IMR-90 (cell line): ENCODE measurements at regions not wholly inside any gene's neighbourhood (a gene's known extent, or its start where the extent isn't known, plus 50 kb on each side); places are given as distances from the start of the nearest gene placed in this dataset.

ENCODE experiments used
- ATAC-seq: fragments of 200-7000 bp; cut with Tn5 transposase; 2 replicates; pipeline ENCODE4 v1.9.1; 2020; ENCODE audit warnings: low read depth, mild to moderate bottlenecking, moderate library complexity
- BruUV-seq: library from RNA; stranded (reverse); fragments of 400-500 nt; replicated peaks from 2 replicates; lab custom pipeline; 2021; lab: Mats Ljungman, UMichigan
- CTCF ChIA-PET: fragments of 300-600 bp; formaldehyde crosslinking; extraction: SDS; loops from one replicate; lab custom pipeline; 2021; ENCODE audit warnings: antibody characterized with exemption; lab: Yijun Ruan, JAX
- POLR2A ChIA-PET: fragments of 300-600 bp; sonication (Branson Sonifier 250); formaldehyde crosslinking; loops from one replicate; lab custom pipeline; 2022; ENCODE audit warnings: antibody characterized with exemption; ENCODE audit not compliant: unreplicated experiment; lab: Charles Lee
- DNase-seq: peaks from one replicate; pipeline ENCODE4 v3.0.0; 2013
- H2AFZ ChIP-seq: replicated peaks from 2 replicates; pipeline ENCODE3; 2013; ENCODE audit warnings: low read length, mild to moderate bottlenecking; ENCODE audit not compliant: poor library complexity
- H2AK5ac ChIP-seq: 2 replicates; pipeline ENCODE4 v1.6.1; 2013; ENCODE audit warnings: low read depth, low read length, inconsistent platforms
- H2AK9ac ChIP-seq: replicated peaks from 2 replicates; pipeline ENCODE3; 2013; ENCODE audit warnings: mild to moderate bottlenecking, low read depth, low read length, moderate library complexity; ENCODE audit not compliant: poor library complexity
- H2BK120ac ChIP-seq: 2 replicates; pipeline ENCODE4 v1.6.1; 2013; ENCODE audit warnings: low read depth, low read length, inconsistent platforms
- H2BK15ac ChIP-seq: 3 replicates; pipeline ENCODE4 v1.6.1; 2013; ENCODE audit warnings: low read depth, low read length, inconsistent platforms
- H2BK20ac ChIP-seq: 2 replicates; pipeline ENCODE4 v1.6.1; 2013; ENCODE audit warnings: low read depth, mild to moderate bottlenecking, inconsistent platforms, low read length, moderate library complexity
- H2BK5ac ChIP-seq: 2 replicates; pipeline ENCODE4 v1.6.1; 2013; ENCODE audit warnings: mild to moderate bottlenecking, low read depth, low read length, inconsistent platforms; ENCODE audit not compliant: poor library complexity, severe bottlenecking
- H3K14ac ChIP-seq: replicated peaks from 2 replicates; pipeline ENCODE4 v1.6.1; 2013; ENCODE audit warnings: low read depth, low read length, inconsistent platforms
- H3K18ac ChIP-seq: 2 replicates; pipeline ENCODE4 v1.6.1; 2013; ENCODE audit warnings: low read depth, low read length, control low read depth
- H3K23ac ChIP-seq: 2 replicates; pipeline ENCODE4 v1.6.1; 2013; ENCODE audit warnings: low read depth, low read length, inconsistent platforms
- H3K27ac ChIP-seq: 2 replicates; pipeline ENCODE4 v1.5.1; 2013; ENCODE audit warnings: mild to moderate bottlenecking, control low read depth, low read length; ENCODE audit not compliant: insufficient read depth
- H3K27me3 ChIP-seq: 2 replicates; pipeline ENCODE4 v1.6.1; 2013; ENCODE audit warnings: low read length; ENCODE audit not compliant: control insufficient read depth, insufficient read depth
- H3K36me3 ChIP-seq: 2 replicates; pipeline ENCODE4 v1.6.1; 2013; ENCODE audit warnings: low read length, mixed read lengths; ENCODE audit not compliant: control insufficient read depth, insufficient read depth
- H3K4ac ChIP-seq: 2 replicates; pipeline ENCODE4 v1.6.1; 2013; ENCODE audit warnings: low read depth, low read length, inconsistent platforms
- H3K4me1 ChIP-seq: 2 replicates; pipeline ENCODE4 v1.6.1; 2013; ENCODE audit warnings: low read length, mixed read lengths; ENCODE audit not compliant: control insufficient read depth, insufficient read depth
- H3K4me2 ChIP-seq: 2 replicates; pipeline ENCODE4 v1.6.1; 2013; ENCODE audit warnings: low read depth, mild to moderate bottlenecking, control low read depth, low read length, moderate library complexity
- H3K4me3 ChIP-seq: 2 replicates; pipeline ENCODE4 v1.5.1; 2013; ENCODE audit warnings: low read depth, mild to moderate bottlenecking, control low read depth, low read length, moderate library complexity; ENCODE audit not compliant: insufficient read depth
- H3K56ac ChIP-seq: 2 replicates; pipeline ENCODE4 v1.6.1; 2013; ENCODE audit warnings: low read length, inconsistent platforms; ENCODE audit not compliant: insufficient read depth; ENCODE audit errors: extremely low read depth
- H3K79me1 ChIP-seq, 2 experiments: 2 replicates each; pipeline ENCODE4 v1.6.1; 2013; ENCODE audit warnings: low read length in 2 of 2, inconsistent platforms in 1 of 2, low read depth in 1 of 2
- H3K9ac ChIP-seq: 2 replicates; pipeline ENCODE4 v1.6.1; 2013; ENCODE audit warnings: low read depth, low read length, control low read depth
- H3K9me1 ChIP-seq: 2 replicates; pipeline ENCODE4 v1.6.1; 2013; ENCODE audit warnings: low read length, inconsistent platforms; ENCODE audit not compliant: insufficient read depth
- H3K9me3 ChIP-seq: 2 replicates; pipeline ENCODE4 v1.6.1; 2013; ENCODE audit warnings: low read length; ENCODE audit not compliant: control insufficient read depth, insufficient read depth
- H4K20me1 ChIP-seq: 2 replicates; pipeline ENCODE4 v1.6.1; 2013; ENCODE audit warnings: low read length, inconsistent platforms; ENCODE audit not compliant: insufficient read depth
- H4K5ac ChIP-seq: 2 replicates; pipeline ENCODE4 v1.6.1; 2013; ENCODE audit warnings: mild to moderate bottlenecking, low read depth, low read length, control low read depth
- H4K8ac ChIP-seq, 2 experiments: 2 replicates each; pipeline ENCODE4 v1.6.1; 2013; ENCODE audit warnings: low read depth in 2 of 2, low read length in 2 of 2, control low read depth in 1 of 2, inconsistent platforms in 1 of 2
- H4K91ac ChIP-seq: 2 replicates; pipeline ENCODE4 v1.6.1; 2013; ENCODE audit warnings: low read depth, low read length, inconsistent platforms; ENCODE audit not compliant: insufficient read depth
- BHLHE40 ChIP-seq: fragments of 150-350 bp; IDR thresholded peaks from 2 replicates; pipeline ENCODE4 v1.6.1; 2016; ENCODE audit warnings: mild to moderate bottlenecking, low read depth, low read length
- CEBPB ChIP-seq: IDR thresholded peaks from 2 replicates; pipeline ENCODE4 v1.6.1; 2012; ENCODE audit warnings: low read depth, low read length, improper control_type of control experiment
- CHD1 ChIP-seq: IDR thresholded peaks from 2 replicates; pipeline ENCODE4 v1.6.1; 2012; ENCODE audit warnings: low read depth, low read length, improper control_type of control experiment
- FOS ChIP-seq: fragments of 150-350 bp; IDR thresholded peaks from 2 replicates; pipeline ENCODE4 v1.6.1; 2016; ENCODE audit warnings: low read depth, low read length
- MAFK ChIP-seq: IDR thresholded peaks from 2 replicates; pipeline ENCODE4 v1.6.1; 2012; ENCODE audit warnings: low read depth, low read length, improper control_type of control experiment
- MAZ ChIP-seq: IDR thresholded peaks from 2 replicates; pipeline ENCODE4 v1.6.1; 2012; ENCODE audit warnings: low read depth, mild to moderate bottlenecking, low read length, improper control_type of control experiment, moderate library complexity, borderline replicate concordance
- MXI1 ChIP-seq: IDR thresholded peaks from 2 replicates; pipeline ENCODE4 v1.6.1; 2012; ENCODE audit warnings: low read depth, mild to moderate bottlenecking, low read length, moderate library complexity, borderline replicate concordance
- NFE2L2 ChIP-seq: fragments of 150-350 bp; IDR thresholded peaks from 2 replicates; pipeline ENCODE4 v1.6.1; 2016; ENCODE audit warnings: low read depth, mild to moderate bottlenecking, low read length
- POLR2A ChIP-seq: IDR thresholded peaks from 2 replicates; pipeline ENCODE4 v1.6.1; 2012; ENCODE audit warnings: mild to moderate bottlenecking, low read depth, low read length
- RAD21 ChIP-seq: IDR thresholded peaks from 2 replicates; pipeline ENCODE4 v1.6.1; 2012; ENCODE audit warnings: low read length, improper control_type of control experiment
- RCOR1 ChIP-seq: IDR thresholded peaks from 2 replicates; pipeline ENCODE4 v1.6.1; 2012; ENCODE audit warnings: mild to moderate bottlenecking, low read length, improper control_type of control experiment; ENCODE audit not compliant: insufficient replicate concordance
- RFX5 ChIP-seq: IDR thresholded peaks from 2 replicates; pipeline ENCODE4 v1.8.0; 2012; ENCODE audit warnings: low read depth, mild to moderate bottlenecking, low read length, moderate library complexity
- SMC3 ChIP-seq: fragments of 150-350 bp; IDR thresholded peaks from 2 replicates; pipeline ENCODE4 v1.6.1; 2016; ENCODE audit warnings: low read depth, mild to moderate bottlenecking, antibody characterized with exemption, low read length, moderate library complexity
- dilution Hi-C: fragments of 300-500 bp; cut with HindIII; formaldehyde crosslinking; loops from one replicate; pipeline ENCODE4 v1.14.3; 2018; ENCODE audit warnings: low sequenced_read_pairs; ENCODE audit not compliant: unreplicated experiment
- in situ Hi-C: fragments of 300-500 bp; cut with MboI; formaldehyde crosslinking; loops from 3 replicates; pipeline ENCODE4 v1.14.3; 2019; ENCODE audit warnings: low sequenced_read_pairs, inconsistent platforms, mixed read lengths
- intact Hi-C: fragments of 100-400 bp; cut with micrococcal nuclease; formaldehyde crosslinking; loops from 2 replicates; pipeline ENCODE4 v1.10.0; 2022
- TF ChIP-seq, protein P1 (sequence below): fragments of 150-350 bp; IDR thresholded peaks from 2 replicates; pipeline ENCODE4 v1.6.1; 2016; ENCODE audit warnings: low read depth, mild to moderate bottlenecking, low read length, moderate library complexity, borderline replicate concordance
- TF ChIP-seq, protein P2 (sequence below): conservative IDR thresholded peaks from 2 replicates; pipeline ENCODE4 v1.5.1; 2012; ENCODE audit warnings: mild to moderate bottlenecking, low read depth, low read length, improper control_type of control experiment
- TF ChIP-seq, protein P3 (sequence below): fragments of 150-350 bp; IDR thresholded peaks from 2 replicates; pipeline ENCODE4 v1.6.1; 2017; ENCODE audit warnings: mild to moderate bottlenecking, antibody characterized with exemption, low read length, low read depth

DNA sequence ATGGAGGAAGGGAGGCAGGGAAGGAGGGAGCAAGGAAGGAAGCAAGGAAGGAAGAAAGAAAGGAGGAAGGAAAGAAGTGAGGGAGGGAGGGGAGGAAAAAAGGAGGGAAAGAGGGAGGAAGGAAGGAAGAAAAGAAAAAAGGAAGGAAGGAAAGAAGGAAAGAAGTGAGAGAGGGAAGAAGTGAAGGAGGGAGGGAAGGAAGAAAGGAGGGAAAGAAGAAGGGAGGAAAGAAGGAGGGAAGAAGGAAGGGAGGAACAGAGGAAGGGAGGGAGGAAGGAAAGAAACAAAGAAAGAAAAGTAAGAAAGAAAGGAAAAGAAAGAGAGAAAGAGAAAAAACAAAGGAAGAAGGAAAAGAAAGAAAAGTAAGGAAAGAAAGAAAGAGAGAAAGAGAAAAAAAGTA, 183.0 kb upstream of the SLC24A5 start:
- Histone ChIP-seq H2BK20ac (no peak overlapping the region), H2AFZ (no peak overlapping the region), H2AK5ac (no peak overlapping the region), H2BK15ac (no peak overlapping the region), H4K20me1 (no peaks in the 10 kb centered on the region), H2BK5ac (no peak overlapping the region), H3K18ac (no peak overlapping the region), H3K9ac (no peak overlapping the region), H3K79me1 (no peaks in the 10 kb centered on the region), H3K27me3 (no peaks in the 10 kb centered on the region), H3K56ac (no peak overlapping the region), H3K4me2 (no peak overlapping the region), H3K9me3 (no peaks in the 10 kb centered on the region), H2BK120ac (no peak overlapping the region), H3K27ac (no peak overlapping the region), H3K4ac (no peak overlapping the region), H3K14ac (no peak overlapping the region), H3K4me3 (no peak overlapping the region), H2AK9ac (no peak overlapping the region), H4K5ac (no peak overlapping the region), H4K91ac (no peak overlapping the region), H3K4me1 (no peaks in the 10 kb centered on the region), H3K9me1 (no peaks in the 10 kb centered on the region), H3K23ac (no peak overlapping the region), H4K8ac (no peak overlapping the region), H3K36me3 (no peaks in the 10 kb centered on the region)
- CTCF ChIA-PET = no interaction called here
- intact Hi-C loops (no loop called here), dilution Hi-C loops (no loop called here), in situ Hi-C loops (no loop called here)
- POLR2A ChIA-PET = no interaction called here
- BruUV-seq = no TSS peak
- ATAC-seq = no peak
- no peak for DNase-seq
- TF ChIP-seq, protein P1, sequence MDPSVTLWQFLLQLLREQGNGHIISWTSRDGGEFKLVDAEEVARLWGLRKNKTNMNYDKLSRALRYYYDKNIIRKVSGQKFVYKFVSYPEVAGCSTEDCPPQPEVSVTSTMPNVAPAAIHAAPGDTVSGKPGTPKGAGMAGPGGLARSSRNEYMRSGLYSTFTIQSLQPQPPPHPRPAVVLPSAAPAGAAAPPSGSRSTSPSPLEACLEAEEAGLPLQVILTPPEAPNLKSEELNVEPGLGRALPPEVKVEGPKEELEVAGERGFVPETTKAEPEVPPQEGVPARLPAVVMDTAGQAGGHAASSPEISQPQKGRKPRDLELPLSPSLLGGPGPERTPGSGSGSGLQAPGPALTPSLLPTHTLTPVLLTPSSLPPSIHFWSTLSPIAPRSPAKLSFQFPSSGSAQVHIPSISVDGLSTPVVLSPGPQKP = no peak
- no peak for TF ChIP-seq MAZ
- no peak for TF ChIP-seq NFE2L2
- TF ChIP-seq RCOR1 = no peak
- TF ChIP-seq CHD1 = no peak
- TF ChIP-seq SMC3 = no peak
- TF ChIP-seq FOS = no peak
- no peak for TF ChIP-seq POLR2A
- no peak for TF ChIP-seq MAFK
- no peak for TF ChIP-seq MXI1
- TF ChIP-seq, protein P2, sequence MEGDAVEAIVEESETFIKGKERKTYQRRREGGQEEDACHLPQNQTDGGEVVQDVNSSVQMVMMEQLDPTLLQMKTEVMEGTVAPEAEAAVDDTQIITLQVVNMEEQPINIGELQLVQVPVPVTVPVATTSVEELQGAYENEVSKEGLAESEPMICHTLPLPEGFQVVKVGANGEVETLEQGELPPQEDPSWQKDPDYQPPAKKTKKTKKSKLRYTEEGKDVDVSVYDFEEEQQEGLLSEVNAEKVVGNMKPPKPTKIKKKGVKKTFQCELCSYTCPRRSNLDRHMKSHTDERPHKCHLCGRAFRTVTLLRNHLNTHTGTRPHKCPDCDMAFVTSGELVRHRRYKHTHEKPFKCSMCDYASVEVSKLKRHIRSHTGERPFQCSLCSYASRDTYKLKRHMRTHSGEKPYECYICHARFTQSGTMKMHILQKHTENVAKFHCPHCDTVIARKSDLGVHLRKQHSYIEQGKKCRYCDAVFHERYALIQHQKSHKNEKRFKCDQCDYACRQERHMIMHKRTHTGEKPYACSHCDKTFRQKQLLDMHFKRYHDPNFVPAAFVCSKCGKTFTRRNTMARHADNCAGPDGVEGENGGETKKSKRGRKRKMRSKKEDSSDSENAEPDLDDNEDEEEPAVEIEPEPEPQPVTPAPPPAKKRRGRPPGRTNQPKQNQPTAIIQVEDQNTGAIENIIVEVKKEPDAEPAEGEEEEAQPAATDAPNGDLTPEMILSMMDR = no peak
- no peak for TF ChIP-seq CEBPB
- TF ChIP-seq, protein P3, sequence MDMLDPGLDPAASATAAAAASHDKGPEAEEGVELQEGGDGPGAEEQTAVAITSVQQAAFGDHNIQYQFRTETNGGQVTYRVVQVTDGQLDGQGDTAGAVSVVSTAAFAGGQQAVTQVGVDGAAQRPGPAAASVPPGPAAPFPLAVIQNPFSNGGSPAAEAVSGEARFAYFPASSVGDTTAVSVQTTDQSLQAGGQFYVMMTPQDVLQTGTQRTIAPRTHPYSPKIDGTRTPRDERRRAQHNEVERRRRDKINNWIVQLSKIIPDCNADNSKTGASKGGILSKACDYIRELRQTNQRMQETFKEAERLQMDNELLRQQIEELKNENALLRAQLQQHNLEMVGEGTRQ = no peak
- no peak for TF ChIP-seq RFX5
- no peak for TF ChIP-seq BHLHE40
- no peak for TF ChIP-seq RAD21
